GM10266 (cell line): ENCODE measurements at regions not wholly inside any gene's neighbourhood (a gene's known extent, or its start where the extent isn't known, plus 50 kb on each side); places are given as distances from the start of the nearest gene placed in this dataset.

Source experiments
- DNase-seq: peaks from one replicate; pipeline ENCODE4 v3.0.0; 2012; ENCODE audit errors: extremely low spot score
- CTCF ChIP-seq: IDR thresholded peaks from 2 replicates; pipeline ENCODE4 v1.5.1; 2012; ENCODE audit warnings: mild to moderate bottlenecking, low read depth; ENCODE audit not compliant: control insufficient read depth, insufficient read depth; ENCODE audit errors: missing control alignments

GRCh38 chr4:128354205-128354821, 66.7 kb upstream of the PGRMC2 start:
- TF ChIP-seq CTCF = no peak
- no peak for DNase-seq

- no peak for TF ChIP-seq CTCF
- DNase-seq = no peak
Observed at GRCh38 chr4:128353791-128354190, 66.2 kb upstream of the PGRMC2 start.

- no peak for DNase-seq
- no peak for TF ChIP-seq CTCF
Observed at GRCh38 chr4:128351502-128351901, 63.9 kb upstream of the PGRMC2 start.

GRCh38 chr4:128350449-128351045, 62.9 kb upstream of the PGRMC2 start:
- no peak for TF ChIP-seq CTCF
- DNase-seq = no peak

GRCh38 chr4:128349921-128350320, 62.3 kb upstream of the PGRMC2 start:
- no peak for TF ChIP-seq CTCF
- no peak for DNase-seq

GRCh38 chr4:128347930-128348660, 60.5 kb upstream of the PGRMC2 start:
- DNase-seq = no peak
- TF ChIP-seq CTCF = no peak
